ENCODE measurements at regions not wholly inside any gene's neighbourhood (a gene's known extent, or its start where the extent isn't known, plus 50 kb on each side); places are given as distances from the start of the nearest gene placed in this dataset.
"Not testable (repeated sequence)": the region's sequence is repeated elsewhere in the genome, so short reads cannot be mapped to it uniquely, and the experiment has no call there.

GRCh38 chr3:68515237-68515636 is 417.1 kb downstream of the TAFA4 start:
- no peak overlapping the region for H3K4me3 ChIP-seq (ENCODE audit: low read length)
- no peak for DNase-seq (ENCODE audit: low read depth)
- no peak for TF ChIP-seq CTCF (conservative IDR thresholded peaks at IDR 0.05; ENCODE audit: low read length)

GRCh38 chr3:68504201-68504600 is 428.1 kb downstream of the TAFA4 start:
- no peak for TF ChIP-seq CTCF (conservative IDR thresholded peaks at IDR 0.05; ENCODE audit: low read length)
- H3K4me3 ChIP-seq (ENCODE audit: low read length), result no peak overlapping the region
- DNase-seq (ENCODE audit: low read depth), result no peak

DNA sequence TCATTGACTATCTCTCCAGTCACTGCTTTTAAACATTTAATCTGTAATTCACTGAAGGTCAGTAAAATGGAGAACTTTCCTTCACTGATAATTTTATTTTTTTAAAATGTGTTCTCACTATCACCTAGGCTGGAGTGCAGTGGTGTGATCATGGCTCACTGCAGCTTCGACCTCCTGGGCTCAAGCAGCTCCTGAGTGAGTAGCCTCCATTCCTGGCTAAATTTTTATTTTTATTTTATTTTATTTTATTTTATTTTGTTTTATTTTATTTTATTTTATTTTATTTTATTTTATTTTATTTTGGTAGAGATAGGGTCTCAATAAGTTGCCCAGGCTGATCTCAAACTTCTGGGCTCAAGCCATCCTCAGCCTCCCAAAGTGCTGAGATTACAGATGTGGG is 446.5 kb downstream of the TAFA4 start:
- H3K4me3 ChIP-seq (ENCODE audit: low read length), result not testable (repeated sequence)

GRCh38 chr3:68485051-68485450 is 447.3 kb downstream of the TAFA4 start:
- TF ChIP-seq CTCF (conservative IDR thresholded peaks at IDR 0.05; ENCODE audit: low read length), result no peak
- no peak overlapping the region for H3K4me3 ChIP-seq (ENCODE audit: low read length)
- DNase-seq (ENCODE audit: low read depth), result no peak

More for the DNA sequence above, 446.5 kb downstream of the TAFA4 start:
- not testable (repeated sequence) for DNase-seq (ENCODE audit: low read depth)

- DNase-seq (ENCODE audit: low read depth), result no peak
- H3K4me3 ChIP-seq (ENCODE audit: low read length), result no peak overlapping the region
- TF ChIP-seq CTCF (conservative IDR thresholded peaks at IDR 0.05; ENCODE audit: low read length), result no peak
Measured at GRCh38 chr3:68483601-68484000, 448.7 kb downstream of the TAFA4 start.

GRCh38 chr3:68483041-68483440 is 449.3 kb downstream of the TAFA4 start:
- TF ChIP-seq CTCF (conservative IDR thresholded peaks at IDR 0.05; ENCODE audit: low read length), result no peak

GRCh38 chr3:68482565-68482964 is 449.8 kb downstream of the TAFA4 start:
- TF ChIP-seq CTCF (conservative IDR thresholded peaks at IDR 0.05; ENCODE audit: low read length), result no peak
- no peak for DNase-seq (ENCODE audit: low read depth)
- no peak overlapping the region for H3K4me3 ChIP-seq (ENCODE audit: low read length)

More at GRCh38 chr3:68483041-68483440, 449.3 kb downstream of the TAFA4 start:
- no peak for DNase-seq (ENCODE audit: low read depth)
- no peak overlapping the region for H3K4me3 ChIP-seq (ENCODE audit: low read length)

DNA sequence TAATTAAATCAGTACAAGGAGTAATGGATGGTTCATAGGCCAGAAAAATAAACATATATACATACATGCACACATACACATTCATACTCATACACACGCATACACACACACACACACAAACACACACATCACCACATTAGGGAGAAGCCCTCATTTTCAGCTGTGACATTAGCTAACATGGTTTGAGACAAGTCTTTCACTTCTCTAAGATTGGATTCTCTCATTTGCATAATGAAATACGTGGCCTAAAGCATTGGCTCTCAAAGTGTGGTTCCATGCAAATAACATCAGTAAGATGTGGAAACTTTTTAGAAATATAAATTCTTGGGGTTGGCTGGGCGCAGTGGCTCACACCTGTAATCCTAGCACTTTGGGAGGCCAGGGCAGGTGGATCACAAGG is 452.6 kb downstream of the TAFA4 start:
- no peak overlapping the region for H3K4me3 ChIP-seq (ENCODE audit: low read length)
- no peak for TF ChIP-seq CTCF (conservative IDR thresholded peaks at IDR 0.05; ENCODE audit: low read length)
- DNase-seq (ENCODE audit: low read depth), result no peak
